Activated gamma-delta T cell treated with Interleukin-2 at 50 U/mL for 16 hours (primary cell): ENCODE measurements at regions not wholly inside any gene's neighbourhood (a gene's known extent, or its start where the extent isn't known, plus 50 kb on each side); places are given as distances from the start of the nearest gene placed in this dataset.
A peak's percentile ranks its signal among the peaks of the same experiment; 100 is the strongest.
"Not testable (repeated sequence)": the region's sequence is repeated elsewhere in the genome, so short reads cannot be mapped to it uniquely, and the experiment has no call there.

Source experiments
- DNase-seq: peaks from one replicate; pipeline ENCODE4 v3.0.0-alpha.2; 2020

DNA sequence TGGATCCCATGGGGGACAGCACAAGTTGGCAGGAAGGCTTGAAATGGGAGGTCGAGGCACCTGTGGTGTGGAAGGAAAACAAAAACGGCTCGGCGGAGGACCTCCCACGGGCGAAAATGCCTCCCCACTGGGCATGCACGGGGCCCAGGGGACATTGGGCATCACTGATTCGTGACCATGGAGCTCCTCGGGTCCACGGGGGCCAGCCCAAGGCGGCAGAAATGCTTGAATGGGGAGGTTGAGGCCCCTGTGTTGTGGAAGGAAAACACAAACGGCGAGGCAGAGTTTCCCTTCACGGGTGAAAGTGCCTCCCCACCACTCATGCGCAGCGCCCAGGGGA, 376.0 kb downstream of the ALG10 start:
- no peak for DNase-seq

- peak; percentile 2 for DNase-seq
These were observed 376.7 kb downstream of the ALG10 start for GRCh38 chr12:34398706-34399630.

- DNase-seq: peak; percentile 1
These were observed 377.5 kb downstream of the ALG10 start for GRCh38 chr12:34399631-34400410.

DNA sequence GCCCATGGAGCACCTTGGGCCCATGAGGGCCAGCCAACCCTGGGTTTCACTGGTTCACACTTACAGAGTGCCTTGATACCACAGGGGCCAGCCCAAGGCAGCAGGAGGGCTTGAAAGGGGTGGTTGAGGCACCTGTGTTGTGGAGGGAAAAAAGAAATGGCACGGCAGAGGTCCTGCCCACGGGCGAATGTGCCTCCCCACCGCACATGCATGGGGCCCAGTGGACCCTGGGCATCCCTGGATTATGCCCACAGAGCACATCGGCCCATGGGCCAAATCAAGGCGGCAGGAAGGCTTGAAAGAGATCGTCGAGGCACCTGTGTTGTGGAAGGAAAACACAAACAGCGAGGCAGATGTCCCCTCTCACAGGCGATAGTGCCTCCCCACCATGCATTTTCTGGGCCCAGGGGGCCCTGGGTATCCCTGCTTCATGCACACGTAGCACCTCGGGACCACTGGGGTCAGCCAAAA, 378.1 kb downstream of the ALG10 start:
- DNase-seq: peak; percentile 1

DNA sequence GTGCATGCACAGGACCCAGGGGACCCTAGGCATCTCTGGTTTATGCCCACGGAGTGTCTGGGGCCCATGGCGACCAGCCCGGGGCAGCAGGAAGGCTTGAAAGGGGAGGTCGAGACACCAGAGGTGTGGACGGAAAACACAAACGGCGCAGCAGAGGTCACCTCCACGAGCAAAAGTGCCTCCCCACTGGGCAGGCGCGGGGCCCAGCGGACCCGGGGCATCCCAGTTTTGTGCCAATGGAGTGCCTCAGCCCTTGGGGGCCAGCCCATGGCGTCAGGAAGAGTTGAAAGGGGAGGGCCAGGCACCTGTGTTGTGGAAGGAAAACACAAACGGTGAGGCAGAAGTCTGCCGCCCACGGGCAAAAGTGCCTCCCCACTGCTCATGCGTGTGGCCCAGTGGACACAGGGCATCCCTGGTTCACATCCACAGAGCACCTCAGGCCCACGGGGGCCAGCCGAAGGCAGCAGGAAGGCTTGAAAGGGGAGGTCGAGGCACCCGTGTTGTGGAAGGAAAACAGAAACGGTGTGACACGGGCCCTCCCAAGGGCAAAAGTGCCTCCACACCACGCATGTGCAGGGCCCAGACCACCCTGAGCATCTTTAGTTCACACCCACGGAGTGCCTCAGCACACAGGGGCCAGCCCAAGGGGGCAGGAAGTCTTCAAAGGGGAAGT, 378.8 kb downstream of the ALG10 start:
- no peak for DNase-seq

GRCh38 chr12:34401659-34402227, 379.4 kb downstream of the ALG10 start:
- peak; percentile 3 for DNase-seq

GRCh38 chr12:34402228-34402898, 380.1 kb downstream of the ALG10 start:
- peak; percentile 1 for DNase-seq

DNA sequence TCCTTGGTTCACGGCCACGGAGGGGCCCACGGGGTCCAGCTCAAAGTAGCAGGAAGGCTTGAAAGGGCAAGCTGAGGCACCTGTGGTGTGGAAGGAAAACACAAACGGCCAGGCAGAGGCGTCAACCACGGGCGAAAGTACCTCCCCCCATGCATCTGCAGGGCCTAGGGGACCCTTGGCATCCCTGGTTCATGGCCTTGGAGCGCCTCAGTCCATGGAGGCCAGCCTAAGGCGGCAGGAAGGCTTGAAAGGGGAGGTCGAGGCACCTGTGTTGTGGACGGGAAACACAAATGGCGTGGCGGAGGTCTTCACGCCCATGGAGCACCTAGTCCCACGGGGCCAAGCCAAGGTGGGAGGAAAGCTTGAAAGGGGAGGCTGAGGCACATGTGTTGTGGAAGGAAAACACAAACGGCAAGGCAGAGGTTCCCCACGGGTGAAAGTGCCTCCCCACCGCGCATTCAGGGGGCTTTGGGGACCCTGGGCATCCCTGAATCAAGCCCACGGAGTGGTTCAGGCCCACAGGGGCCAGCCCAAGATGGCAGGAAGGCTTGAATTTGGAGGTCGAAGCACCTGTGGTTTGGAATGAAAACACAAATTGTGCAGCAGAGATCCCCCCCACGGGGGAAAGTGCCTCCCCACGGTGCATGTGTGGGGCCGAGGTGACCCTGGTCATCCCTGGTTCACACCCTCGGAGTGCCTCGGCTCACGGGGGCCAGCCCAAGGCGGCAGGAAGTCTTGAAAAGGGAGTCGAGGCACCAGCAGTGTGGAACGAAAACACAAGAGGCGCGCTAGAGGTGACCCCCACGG, 380.8 kb downstream of the ALG10 start:
- DNase-seq: peak; percentile 1

GRCh38 chr12:34403706-34404376, 381.5 kb downstream of the ALG10 start:
- peak; percentile 0 for DNase-seq

DNA sequence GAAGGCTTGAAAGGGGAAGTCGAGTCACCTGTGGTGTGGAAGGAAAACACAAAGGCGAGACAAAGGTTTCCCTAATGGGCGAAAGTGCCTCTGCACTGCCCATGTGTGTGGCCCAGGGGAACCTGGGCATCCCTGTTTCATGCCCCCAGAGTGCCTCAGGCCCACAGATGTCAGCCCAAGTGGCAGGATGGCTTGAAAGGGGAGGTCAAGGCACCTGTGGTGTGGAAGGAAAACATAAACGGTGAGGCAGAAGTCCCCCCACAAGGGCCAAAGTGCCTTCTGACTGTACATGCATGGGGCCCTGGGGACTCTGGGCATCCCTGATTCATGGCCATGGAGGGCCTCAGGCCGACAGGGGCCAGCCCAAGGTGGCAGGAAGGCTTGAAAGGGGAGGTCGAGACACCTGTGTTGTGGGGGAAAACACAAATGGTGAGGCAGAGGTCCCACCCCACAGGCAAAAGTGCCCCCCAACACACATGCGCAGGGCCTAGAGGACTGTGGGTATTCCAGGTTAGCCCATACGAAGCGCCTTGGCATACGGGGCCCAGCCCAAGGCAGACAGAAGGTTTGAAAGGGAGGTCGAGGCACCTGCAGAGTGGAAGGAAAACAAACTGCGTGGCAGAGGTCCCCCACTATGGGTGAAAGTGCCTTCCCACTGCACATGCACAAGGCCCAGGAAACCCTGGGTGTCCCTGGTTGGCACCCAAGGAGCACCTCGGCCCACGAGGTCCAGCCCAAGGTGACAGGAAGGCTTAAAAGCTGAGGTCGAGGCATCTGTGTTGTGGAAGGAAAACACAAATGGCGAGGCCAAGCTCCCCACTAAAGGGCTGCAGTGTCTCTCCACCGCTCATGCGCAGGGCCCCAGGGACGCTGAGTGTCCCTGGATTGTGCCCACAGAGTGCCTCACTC, 382.3 kb downstream of the ALG10 start:
- peak; percentile 1 for DNase-seq

GRCh38 chr12:34405286-34406227, 383.3 kb downstream of the ALG10 start:
- DNase-seq: peak; percentile 0

GRCh38 chr12:34406228-34406995, 384.1 kb downstream of the ALG10 start:
- peak; percentile 2 for DNase-seq

DNA sequence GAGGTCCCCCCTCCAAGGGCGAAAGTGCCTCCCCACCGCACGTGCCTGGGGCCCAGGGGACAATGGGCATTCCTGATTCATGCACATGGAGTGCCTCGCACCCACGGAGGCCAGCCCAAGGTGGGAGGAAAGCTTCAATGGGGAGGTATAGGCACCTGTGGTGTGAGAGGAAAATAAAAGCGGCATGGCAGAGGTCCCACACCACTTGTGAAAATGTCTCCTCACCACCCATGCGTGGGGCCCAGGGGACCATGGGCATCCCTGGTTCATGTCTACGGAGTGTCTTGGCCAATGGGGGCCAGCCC, 384.7 kb downstream of the ALG10 start:
- peak; percentile 1 for DNase-seq

DNA sequence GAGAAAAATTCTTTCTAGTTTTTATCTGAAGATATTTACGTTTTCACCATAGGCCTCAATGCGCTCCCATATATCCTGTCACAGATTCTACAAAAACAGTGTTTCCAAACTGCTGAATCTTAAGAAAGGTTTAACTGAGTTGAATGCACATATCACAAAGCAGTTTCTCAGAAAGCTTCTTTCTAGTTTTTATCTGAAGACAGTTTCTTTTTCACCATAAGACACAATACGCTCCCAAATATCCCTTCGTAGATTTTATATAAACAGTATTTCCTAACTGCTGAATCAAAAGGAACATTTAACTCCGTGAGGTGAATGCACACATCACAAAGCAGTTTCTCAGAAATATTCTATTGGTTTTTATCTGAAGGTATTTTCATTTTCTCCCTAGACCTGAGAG, 385.5 kb downstream of the ALG10 start:
- DNase-seq: no peak

DNA sequence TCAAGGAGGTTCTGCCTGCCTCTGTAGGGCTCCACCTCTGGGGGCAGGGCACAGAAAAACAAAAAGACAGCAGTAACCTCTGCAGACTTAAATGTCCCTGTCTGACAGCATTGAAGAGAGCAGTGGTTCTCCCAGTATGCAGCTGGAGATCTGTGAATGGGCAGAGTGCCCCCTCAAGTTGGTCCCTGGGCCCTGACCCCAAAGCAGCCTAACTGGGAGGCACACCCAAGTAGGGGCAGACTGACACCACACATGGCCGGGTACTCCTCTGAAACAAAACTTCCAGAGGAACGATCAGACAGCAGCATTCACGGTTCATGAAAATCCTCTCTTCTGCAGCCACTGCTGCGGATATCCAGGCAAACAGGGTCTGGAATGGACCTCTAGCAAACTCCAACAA, 409.2 kb downstream of the ALG10 start:
- DNase-seq: not testable (repeated sequence)
